ENCODE measurements at regions not wholly inside any gene's neighbourhood (a gene's known extent, or its start where the extent isn't known, plus 50 kb on each side); places are given as distances from the start of the nearest gene placed in this dataset.

GRCh38 chr7:26485367-26485934 lies 193.8 kb downstream of the SNX10 start:
- 51 to 65% (median 61%) methylated on average over 6 of the region's 6 CpGs for WGBS, 4 donors
- DNase-seq, result peak in 2 of 7 donors; percentile 9 to 24
- Histone ChIP-seq H3K27me3 (no peaks in the 10 kb centered on the region), H3K27ac (peak overlapping the region in 1 of 5 donors; percentile 26), H3K4me3 (no peak overlapping the region), H3K9me3 (replicated peaks in 1 of 3) (no peaks in the 10 kb centered on the region), H3K4me1 (replicated peaks in 1 of 2) (no peaks in the 10 kb centered on the region), H3K36me3 (replicated peaks in 1 of 2) (no peaks in the 10 kb centered on the region)
- no peak for TF ChIP-seq POLR2A (IDR thresholded peaks at IDR 0.05)
- TF ChIP-seq CTCF (IDR thresholded peaks at IDR 0.05), result no peak
- intact Hi-C loops (cut with DNase I), result no loop called here

GRCh38 chr7:26486153-26486552 lies 194.5 kb downstream of the SNX10 start:
- Histone ChIP-seq H3K9me3 (replicated peaks in 1 of 3) (no peaks in the 10 kb centered on the region), H3K36me3 (replicated peaks in 1 of 2) (no peaks in the 10 kb centered on the region), H3K27me3 (no peaks in the 10 kb centered on the region), H3K27ac (no peak overlapping the region), H3K4me1 (replicated peaks in 1 of 2) (no peaks in the 10 kb centered on the region), H3K4me3 (no peak overlapping the region)
- no peak for DNase-seq
- TF ChIP-seq CTCF (IDR thresholded peaks at IDR 0.05), result no peak
- intact Hi-C loops (cut with DNase I), result no loop called here
- whole genome bisulfite sequencing, 4 donors, result 93 to 98% (median 96%) methylated on average over 7 to 8 of the region's 8 CpGs

GRCh38 chr7:26487780-26488515 lies 196.3 kb downstream of the SNX10 start:
- 90 to 99% (median 96%) methylated on average over 4 to 5 of the region's 5 CpGs for WGBS, 4 donors
- intact Hi-C loops (cut with DNase I), result no loop called here
- DNase-seq, result no peak
- Histone ChIP-seq H3K9me3 (replicated peaks in 1 of 3) (no peaks in the 10 kb centered on the region), H3K27me3 (no peaks in the 10 kb centered on the region), H3K4me1 (replicated peaks in 1 of 2) (no peaks in the 10 kb centered on the region), H3K27ac (no peak overlapping the region), H3K36me3 (replicated peaks in 1 of 2) (no peaks in the 10 kb centered on the region), H3K4me3 (no peak overlapping the region)
- TF ChIP-seq POLR2A (IDR thresholded peaks at IDR 0.05) (no peak), CTCF (IDR thresholded peaks at IDR 0.05) (no peak)

- TF ChIP-seq POLR2A (IDR thresholded peaks at IDR 0.05) (no peak), CTCF (IDR thresholded peaks at IDR 0.05) (no peak)
- intact Hi-C loops (cut with DNase I), result no loop called here
- Histone ChIP-seq H3K9me3 (replicated peaks in 1 of 3) (no peaks in the 10 kb centered on the region), H3K4me3 (no peak overlapping the region), H3K27ac (no peak overlapping the region), H3K4me1 (replicated peaks in 1 of 2) (no peaks in the 10 kb centered on the region), H3K36me3 (replicated peaks in 1 of 2) (no peaks in the 10 kb centered on the region), H3K27me3 (no peaks in the 10 kb centered on the region)
- WGBS, 4 donors, result 87 to 97% (median 92%) methylated on average over 1 of the region's 1 CpG
- no peak for DNase-seq
These were observed 197.7 kb downstream of the SNX10 start for GRCh38 chr7:26489391-26489790.
